ENCODE measurements at regions not wholly inside any gene's neighbourhood (a gene's known extent, or its start where the extent isn't known, plus 50 kb on each side); places are given as distances from the start of the nearest gene placed in this dataset.

- DNase-seq = no peak
Measured at GRCh38 chr13:57918086-57918485, 286.5 kb downstream of the PCDH17 start.

- no peak for DNase-seq
Measured at GRCh38 chr13:57918913-57919312, 287.4 kb downstream of the PCDH17 start.

GRCh38 chr13:57925250-57925649 lies 293.7 kb downstream of the PCDH17 start:
- no peak for DNase-seq

GRCh38 chr13:57925751-57926150 lies 294.2 kb downstream of the PCDH17 start:
- no peak for DNase-seq

GRCh38 chr13:57932061-57932460 lies 300.5 kb downstream of the PCDH17 start:
- DNase-seq = no peak

- no peak for DNase-seq
Measured at GRCh38 chr13:57933606-57934005, 302.1 kb downstream of the PCDH17 start.

- no peak for DNase-seq
Measured at GRCh38 chr13:57935965-57936364, 304.4 kb downstream of the PCDH17 start.

- DNase-seq = no peak
Measured at GRCh38 chr13:57946361-57946760, 314.8 kb downstream of the PCDH17 start.

- no peak for DNase-seq
Measured at GRCh38 chr13:57948884-57949283, 317.3 kb downstream of the PCDH17 start.

- DNase-seq = no peak
Measured at GRCh38 chr13:57969951-57970350, 338.4 kb downstream of the PCDH17 start.

GRCh38 chr13:57970404-57970803 lies 338.9 kb downstream of the PCDH17 start:
- no peak for DNase-seq

- DNase-seq = no peak
Measured at GRCh38 chr13:57982782-57983181, 351.2 kb downstream of the PCDH17 start.

GRCh38 chr13:57988276-57988675 lies 356.7 kb downstream of the PCDH17 start:
- DNase-seq = no peak

- no peak for DNase-seq
Measured at GRCh38 chr13:57991041-57991440, 359.5 kb downstream of the PCDH17 start.

- no peak for DNase-seq
Measured at GRCh38 chr13:57992416-57992815, 360.9 kb downstream of the PCDH17 start.

- no peak for DNase-seq
Measured at GRCh38 chr13:57996717-57997116, 365.2 kb downstream of the PCDH17 start.

- no peak for DNase-seq
Measured at GRCh38 chr13:58004751-58005150, 373.2 kb downstream of the PCDH17 start.

- no peak for DNase-seq
Measured at GRCh38 chr13:58018020-58018419, 386.5 kb downstream of the PCDH17 start.

GRCh38 chr13:58018865-58019264 lies 387.3 kb downstream of the PCDH17 start:
- no peak for DNase-seq

- no peak for DNase-seq
Measured at GRCh38 chr13:58024103-58024502, 392.6 kb downstream of the PCDH17 start.

GRCh38 chr13:58025821-58026220 lies 394.3 kb downstream of the PCDH17 start:
- DNase-seq = no peak

- no peak for DNase-seq
Measured at GRCh38 chr13:58032676-58033460, 401.3 kb downstream of the PCDH17 start.

GRCh38 chr13:58043971-58044370 lies 412.4 kb downstream of the PCDH17 start:
- DNase-seq = no peak

- no peak for DNase-seq
Measured at GRCh38 chr13:58048670-58049069, 417.1 kb downstream of the PCDH17 start.

- no peak for DNase-seq
Measured at GRCh38 chr13:58051396-58051795, 419.9 kb downstream of the PCDH17 start.

Measured in stimulated activated CD4-positive, alpha-beta T cell treated with anti-CD3 and anti-CD28 coated beads, Interleukin-15, amount 100 ng/mL, for 24 hours (primary cell).